ENCODE measurements at regions not wholly inside any gene's neighbourhood (a gene's known extent, or its start where the extent isn't known, plus 50 kb on each side); places are given as distances from the start of the nearest gene placed in this dataset.

- TF ChIP-seq CTCF (IDR thresholded peaks at IDR 0.05; ENCODE audit: borderline replicate concordance, extremely low read depth, low read length, poor library complexity, severe bottlenecking) (no peak), EZH2 (IDR thresholded peaks at IDR 0.05; ENCODE audit: borderline replicate concordance, low read depth, low read length, severe bottlenecking) (no peak)
Measured at GRCh38 chr6:23566418-23566817, 559.6 kb upstream of the NRSN1 start.

Data from DND-41 (cell line).